Esophagus mucosa (tissue), 1 donor: ENCODE measurements at regions not wholly inside any gene's neighbourhood (a gene's known extent, or its start where the extent isn't known, plus 50 kb on each side); places are given as distances from the start of the nearest gene placed in this dataset.
A peak's percentile ranks its signal among the peaks of the same experiment; 100 is the strongest.
"Not testable (repeated sequence)": the region's sequence is repeated elsewhere in the genome, so short reads cannot be mapped to it uniquely, and the experiment has no call there.

Source experiments
- ATAC-seq: fragments of 200-7000 bp; cut with Tn5 transposase; one replicate; pipeline ENCODE4 v1.9.1; 2020
- donor health status: DM: yes; HTN: yes; CAD: no.

DNA sequence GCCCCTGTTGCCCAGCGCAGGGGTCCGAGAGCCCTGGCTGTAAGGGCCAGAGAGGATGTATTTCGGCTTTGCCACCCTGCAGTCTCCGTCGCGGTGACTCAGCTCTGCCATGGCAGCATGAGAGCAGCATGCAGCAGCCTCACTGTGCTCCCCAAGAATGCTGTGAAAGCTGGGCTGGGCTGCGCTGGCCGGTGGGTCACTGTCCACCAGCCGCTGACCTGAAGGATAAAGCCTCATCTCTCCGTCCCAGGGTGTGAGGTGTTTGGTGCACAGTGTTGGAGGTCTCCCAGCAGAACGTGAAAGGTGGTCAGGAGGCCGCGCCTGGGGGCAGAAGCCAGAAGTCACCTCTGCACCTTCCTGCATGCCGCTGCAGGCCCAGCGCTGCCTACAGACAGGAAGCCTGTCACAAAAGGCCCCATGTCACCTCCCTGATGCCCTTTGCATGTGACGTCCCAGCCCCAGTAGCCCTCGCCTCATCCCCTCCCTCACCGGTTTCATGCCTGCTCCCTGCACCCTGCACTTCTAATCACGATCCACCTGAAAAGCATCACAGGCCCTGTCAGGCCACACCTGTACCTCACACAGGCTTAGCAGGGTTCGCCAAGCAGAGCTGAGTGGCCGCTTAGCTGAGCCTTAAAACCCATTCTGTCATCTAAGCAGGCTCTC lies 342.1 kb downstream of the EIPR1 start:
- no peak for ATAC-seq

DNA sequence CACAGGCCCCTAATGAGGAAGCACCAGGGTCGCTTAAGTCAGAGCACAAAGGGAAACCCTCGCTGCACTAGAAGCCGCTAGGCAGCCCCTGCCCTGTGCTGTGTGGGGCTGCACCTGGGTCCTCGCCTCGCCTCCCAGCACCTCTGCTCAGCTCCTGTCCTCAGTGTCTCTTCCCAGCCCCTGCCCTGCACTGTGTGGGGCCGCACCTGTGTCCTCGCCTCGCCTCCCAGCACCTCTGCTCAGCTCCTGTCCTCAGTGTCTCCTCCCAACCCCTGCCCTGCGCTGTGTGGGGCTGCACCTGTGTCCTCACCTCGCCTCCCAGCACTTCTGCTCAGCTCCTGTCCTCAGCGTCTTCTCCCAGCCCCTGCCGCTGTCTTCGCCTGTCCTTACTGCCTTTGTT lies 342.8 kb downstream of the EIPR1 start:
- peak; percentile 46 for ATAC-seq

DNA sequence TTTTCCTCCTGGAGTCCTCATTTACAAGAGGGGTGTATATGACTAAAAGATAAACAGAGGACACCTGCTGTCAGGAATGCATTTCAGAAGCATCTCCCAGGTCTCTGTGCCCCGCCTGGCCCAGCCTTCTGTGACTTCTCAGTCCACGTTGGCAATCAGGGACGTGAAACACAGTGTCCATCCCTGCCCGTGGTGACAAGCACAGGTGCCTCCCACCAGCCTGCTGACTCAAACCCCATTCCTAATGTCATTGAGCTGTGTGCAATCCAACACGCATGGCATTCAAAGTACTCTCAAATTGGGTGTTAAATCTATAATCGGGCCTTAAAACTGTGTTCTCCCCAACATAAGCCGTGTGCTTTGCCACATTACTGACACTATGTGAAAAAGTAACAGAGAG lies 343.2 kb downstream of the EIPR1 start:
- ATAC-seq = no peak

DNA sequence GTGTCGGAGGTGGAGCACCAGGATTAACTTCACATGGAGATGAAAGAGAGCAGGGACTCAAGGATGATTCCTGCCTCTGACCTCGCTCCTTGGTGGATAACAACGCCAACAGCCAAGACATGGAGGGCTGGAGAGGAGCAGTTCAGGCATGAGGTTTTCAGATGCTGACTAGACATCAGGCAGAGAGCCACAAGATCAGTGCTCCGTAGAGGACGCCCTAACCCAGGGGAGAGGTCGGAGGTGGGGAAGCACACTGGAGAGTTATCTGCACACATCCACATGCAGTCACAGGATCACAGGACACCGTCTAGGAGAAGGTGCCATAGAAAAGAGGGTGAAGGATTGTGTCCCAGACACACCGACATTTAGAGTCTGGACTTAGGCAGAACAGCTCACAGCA lies 344.3 kb downstream of the EIPR1 start:
- no peak for ATAC-seq

DNA sequence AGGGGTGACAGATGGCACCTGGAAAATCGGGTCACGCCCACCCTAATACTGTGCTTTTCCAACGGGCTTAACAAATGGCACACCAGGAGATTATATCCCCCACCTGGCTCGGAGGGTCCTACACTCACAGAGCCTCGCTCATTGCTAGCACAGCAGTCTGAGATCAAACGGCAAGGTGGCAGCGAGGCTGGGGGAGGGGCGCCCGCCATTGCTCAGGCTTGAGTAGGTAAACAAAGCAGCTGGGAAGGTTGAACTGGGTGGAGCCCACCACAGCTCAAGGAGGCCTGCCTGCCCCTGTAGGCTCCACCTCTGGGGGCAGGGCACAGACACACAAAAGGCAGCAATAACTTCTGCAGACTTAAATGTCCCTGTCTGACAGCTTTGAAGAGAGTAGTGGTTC lies 346.8 kb downstream of the EIPR1 start:
- not testable (repeated sequence) for ATAC-seq

DNA sequence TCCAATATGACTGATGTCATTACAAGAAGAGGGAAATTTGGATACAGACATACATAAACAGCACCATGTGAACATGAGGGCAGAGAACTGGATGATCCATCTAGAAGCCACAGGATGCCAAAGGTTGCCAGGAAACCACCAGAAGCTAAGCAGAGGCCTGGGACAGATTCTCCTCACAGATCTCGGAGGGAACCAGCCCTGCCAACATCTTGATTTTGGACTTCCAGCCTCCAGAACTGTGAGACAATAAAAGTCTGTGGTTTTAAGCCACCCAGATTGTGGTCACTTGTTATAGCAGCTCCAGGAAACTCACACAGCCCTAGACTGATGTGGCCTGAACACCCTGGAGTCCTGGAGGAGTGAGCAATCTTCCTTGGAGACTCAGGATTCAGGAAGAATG lies 351.6 kb downstream of the EIPR1 start:
- ATAC-seq = no peak

DNA sequence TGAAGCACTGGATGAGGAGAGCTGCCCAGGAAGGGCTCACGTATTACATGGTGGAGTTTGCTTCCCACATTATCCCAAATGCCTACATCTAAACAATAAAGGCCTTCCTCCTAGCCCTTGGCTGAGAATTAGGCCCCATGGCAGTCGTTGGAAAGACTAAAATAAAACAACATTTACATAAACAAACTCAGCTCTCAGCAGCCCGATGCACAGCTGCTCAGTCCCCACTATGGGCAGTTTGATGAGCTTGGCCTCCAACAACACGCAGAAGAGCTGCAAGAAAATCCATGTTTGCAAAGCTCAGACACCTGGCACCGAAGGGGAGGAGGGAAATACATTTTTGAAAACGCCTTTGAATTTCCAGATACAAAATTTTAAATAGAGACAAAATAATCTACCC lies 352.4 kb downstream of the EIPR1 start:
- ATAC-seq = no peak

DNA sequence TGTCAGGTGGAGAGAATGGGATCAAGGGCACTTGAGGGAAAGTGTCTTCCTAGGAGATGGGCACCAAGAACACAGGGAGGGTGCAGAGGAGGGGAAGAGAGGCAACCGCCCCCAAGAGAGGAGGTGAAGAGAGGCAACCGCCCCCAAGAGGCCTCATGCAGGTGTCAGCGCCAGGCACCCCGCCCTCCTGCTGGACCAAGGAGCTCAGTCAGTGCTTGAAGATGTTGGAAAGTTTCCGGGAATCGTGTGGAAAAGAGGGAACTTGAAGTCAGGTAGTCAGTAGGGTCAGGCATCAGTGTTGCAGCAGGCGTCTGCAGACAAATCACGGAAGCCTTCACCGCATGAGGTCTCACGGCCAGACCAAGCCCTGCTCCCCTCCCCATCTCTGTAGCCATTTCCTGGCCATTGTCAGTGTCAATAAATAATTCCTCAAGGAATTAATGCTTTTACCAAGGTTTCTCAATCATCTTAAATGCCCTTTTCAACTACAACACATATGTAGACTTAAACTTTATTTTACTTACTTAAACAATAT lies 353.1 kb downstream of the EIPR1 start:
- no peak for ATAC-seq

DNA sequence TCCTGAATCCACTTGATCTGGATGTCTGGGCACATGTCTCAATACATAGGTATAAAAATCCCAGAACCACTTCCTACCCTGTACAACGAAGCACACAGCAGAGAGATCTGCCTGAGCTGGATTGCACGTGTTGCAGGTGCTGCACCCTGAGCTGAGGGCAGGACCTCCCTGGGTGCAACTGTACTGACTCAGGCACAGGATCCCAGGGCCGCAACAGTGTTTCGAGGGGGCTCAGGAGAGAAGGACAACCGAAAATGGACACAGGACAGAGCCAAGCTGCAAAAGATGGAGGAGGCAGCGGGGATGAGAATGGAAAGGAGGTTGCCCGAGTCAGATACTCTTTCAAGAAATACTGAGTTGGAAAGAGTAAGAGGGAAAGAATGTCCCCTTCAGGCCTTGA lies 354.1 kb downstream of the EIPR1 start:
- ATAC-seq = no peak

DNA sequence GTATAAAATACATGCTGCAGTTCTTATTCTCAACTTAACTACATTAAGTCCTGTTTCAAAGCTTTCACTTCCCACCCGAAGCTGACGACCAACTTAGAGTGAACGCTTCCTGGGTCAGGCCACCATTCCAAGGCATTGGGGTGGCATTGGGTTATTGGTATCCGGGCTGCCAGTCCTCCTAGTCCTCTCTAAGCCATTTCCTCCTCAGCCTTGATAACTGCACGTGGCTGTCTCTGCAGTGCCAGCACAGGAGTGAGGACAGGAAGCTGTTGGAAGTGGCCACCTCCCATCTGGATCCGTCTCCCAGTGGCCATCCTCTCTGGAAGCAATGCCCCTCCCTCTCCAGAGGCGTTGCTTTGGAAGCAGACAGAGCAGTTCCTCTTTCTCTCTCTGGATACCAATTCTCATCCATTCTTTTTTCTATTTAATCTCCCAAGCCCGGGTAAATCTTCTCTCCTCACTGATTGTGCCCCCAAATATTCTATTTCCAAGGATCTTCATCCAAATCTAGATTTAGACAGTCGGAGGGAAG lies 354.7 kb downstream of the EIPR1 start:
- no peak for ATAC-seq

DNA sequence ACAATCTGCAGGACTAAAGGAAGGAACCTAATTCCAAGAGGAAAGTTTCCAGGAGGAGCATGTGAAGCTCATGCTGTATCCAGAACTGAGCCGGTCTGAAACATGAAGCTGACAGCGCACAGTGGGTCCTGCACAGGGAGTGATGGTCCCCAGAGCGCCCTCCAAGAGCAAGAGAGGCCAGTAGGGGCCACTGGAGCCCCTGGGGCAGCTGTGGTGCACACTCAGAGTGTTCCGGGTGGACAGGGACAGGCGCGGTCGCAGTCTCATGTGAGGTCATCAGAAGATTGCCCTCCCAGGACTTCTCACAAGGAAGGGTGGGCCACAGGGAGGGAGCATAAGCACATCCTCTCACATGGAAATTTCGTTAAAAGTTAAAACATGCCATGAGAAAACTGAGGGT lies 355.9 kb downstream of the EIPR1 start:
- ATAC-seq = no peak

DNA sequence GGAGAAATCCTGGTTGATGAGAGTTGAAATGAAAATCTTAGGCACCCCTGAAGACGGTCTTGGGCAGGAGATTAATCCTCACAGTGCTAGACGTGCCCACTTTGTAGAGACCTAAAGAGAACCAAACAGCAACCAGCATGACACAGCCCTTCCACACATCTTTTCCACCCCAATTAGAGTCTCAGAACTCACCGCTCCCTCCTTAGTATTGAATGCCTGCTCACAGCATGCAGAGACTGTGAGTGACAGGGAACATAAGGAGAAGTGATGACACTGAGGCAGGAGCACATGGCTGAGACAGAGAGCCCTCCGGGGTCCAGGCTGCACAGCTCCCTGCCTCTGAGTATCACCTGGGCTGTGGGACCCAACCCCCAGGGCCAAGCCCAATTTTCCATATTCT lies 367.6 kb downstream of the EIPR1 start:
- ATAC-seq = no peak

DNA sequence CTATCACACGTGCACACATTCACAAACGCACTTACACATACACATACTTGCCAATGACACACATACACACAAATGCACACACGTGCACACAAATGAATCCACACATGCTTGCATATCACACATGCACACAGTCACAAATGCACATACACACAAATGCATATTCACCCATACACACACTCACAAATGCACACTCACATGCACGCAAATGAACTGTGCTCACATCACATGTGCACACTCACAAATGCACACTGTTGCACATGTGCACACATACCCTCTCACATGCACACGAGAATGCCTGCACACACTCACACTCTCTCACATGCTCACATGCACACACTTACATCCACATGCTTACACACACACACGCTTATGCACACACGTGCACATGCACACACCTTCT lies 368.1 kb downstream of the EIPR1 start:
- no peak for ATAC-seq

DNA sequence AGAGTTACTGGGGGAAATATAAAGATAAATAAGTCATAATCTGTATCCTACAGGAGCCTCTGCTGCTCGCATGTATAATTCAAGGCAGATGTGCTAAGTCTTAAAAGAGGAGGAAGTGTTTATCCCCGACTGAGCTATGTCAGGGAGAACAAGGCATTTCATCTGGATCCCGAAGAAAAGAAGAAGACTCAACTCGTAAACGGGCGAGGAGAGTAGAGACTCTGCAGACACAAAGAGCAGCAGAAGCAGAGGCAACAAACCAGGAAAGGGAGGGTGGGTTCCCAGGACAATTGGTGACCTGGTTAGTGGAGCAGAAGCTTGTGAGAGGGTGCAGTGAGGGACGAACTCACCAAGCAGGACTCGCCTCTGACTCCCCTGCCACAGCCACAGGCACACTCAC lies 368.6 kb downstream of the EIPR1 start:
- ATAC-seq = no peak

DNA sequence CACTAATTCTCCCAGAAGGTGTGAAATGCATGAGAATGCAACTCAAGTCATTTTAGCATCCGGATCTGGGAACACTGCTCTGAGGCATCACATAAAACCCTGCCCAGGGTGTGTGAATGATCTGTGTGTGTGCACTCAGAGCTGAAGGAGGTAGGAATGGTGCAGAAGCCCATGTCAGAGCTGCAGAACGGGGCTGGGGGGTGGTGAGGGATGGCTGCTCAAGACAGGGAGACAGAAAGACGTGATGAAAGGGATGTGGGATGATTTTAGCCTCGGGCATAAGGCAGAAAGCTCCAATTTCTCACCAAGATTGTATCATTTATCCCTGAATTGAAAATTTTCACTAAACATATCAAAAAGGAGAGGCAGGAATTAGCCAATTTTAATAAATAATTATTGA lies 369.1 kb downstream of the EIPR1 start:
- ATAC-seq = no peak

DNA sequence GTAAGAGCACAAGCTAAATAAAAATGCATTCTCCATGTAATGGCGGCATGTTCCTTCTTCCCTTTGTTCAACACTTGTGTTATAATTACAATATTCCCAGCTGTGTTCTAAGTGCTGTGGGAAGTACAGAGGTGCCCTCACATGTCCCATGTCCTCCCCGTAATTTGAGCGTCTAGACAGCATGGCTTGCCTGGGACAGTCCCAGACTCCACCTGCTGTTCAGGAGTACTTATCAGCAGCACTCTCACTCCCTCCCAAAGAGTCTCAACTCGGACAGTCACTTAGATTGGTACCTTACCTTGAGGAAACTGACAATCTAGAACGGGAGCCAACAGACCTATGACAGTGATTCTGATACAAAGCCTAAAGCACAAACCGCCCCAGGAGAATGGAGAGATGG lies 370.5 kb downstream of the EIPR1 start:
- ATAC-seq = no peak

DNA sequence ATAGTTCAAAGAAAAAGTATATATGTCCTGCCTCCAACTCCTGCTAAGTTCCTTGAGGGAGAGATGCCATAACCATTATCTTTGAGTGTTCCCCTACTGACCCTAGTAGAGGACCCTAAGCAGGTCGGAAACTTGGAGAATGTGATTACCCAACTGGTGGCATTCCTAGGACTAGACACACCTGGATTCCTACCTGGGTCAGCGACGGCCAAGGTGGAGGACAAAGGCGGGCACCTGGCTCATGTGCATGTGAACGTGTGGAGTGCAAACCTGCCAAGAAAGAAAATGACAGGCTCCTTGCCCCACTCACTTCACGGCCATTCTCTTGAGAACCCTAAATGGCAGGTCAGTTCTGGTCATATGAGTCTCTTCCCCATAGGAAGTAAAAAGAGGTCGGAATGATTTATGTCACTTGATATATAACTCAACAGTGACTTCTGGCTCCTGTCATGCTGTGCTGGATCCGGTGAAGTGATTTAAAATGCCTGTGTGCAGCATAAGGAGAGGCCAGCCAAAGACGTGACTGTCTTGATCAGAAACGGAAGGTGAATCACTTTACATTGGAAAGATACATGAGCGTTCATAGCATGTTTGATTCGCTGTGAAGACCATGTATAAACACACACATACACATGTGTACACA lies 371.6 kb downstream of the EIPR1 start:
- ATAC-seq = no peak

DNA sequence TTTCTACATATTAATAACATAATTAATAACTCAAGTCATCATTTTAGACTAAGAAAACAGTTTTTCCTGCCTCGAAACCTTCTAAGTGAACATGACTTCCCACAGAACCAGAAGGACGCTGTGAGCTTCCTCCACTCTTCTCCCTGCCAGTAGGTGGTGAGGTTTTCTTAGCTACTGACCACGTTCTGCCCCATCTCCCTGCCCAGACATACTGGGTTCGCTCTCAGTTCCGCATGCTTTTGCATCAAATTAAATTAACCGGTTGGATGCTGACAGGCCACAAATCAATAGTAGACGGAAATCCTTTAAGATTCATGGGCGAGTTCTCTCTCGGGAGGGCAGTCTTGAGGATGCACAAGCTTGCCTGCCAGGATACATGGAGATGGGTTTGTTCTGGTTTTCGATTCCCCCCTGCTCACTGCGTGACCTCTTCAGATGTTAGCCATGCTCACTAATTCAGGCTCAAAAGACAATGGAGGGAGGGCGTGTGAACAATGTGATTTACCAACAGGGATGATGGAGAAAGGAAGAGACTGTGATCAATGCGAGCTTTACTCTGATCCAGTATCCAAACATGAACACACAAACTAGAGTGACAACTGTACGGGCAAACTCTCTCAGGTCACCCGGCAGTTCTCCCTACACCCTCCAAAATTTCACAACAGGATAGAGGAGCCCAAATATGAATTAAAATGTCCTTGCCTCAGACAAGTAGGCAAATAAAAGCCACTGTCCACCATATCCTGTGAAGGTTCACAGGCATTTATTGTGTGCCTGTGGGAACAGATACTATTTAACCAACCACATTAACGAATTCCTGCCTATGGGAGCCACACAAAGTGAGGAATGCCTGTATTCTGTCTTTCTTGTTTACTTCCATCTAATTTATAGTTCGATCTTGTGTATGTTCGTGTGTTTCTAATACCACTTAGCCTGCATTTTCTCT lies 375.7 kb downstream of the EIPR1 start:
- no peak for ATAC-seq

DNA sequence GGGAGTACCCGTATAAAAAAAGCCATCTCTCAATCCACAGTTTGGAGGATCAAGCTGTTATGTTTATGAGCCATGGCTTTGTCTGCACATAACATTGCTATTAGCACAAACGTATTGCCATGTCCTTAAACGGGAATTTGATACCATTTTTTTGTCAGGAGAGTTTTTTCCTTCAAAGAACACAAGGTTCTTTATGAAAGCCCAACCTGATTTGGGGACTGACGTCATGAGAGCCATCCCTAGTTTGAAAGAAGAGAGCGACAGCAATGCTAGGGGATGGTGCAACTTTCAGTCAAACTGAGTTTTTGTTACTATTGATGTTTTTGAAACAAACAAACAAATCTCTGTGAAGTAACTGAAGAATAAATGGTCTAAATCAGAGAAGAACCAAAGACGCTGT lies 376.6 kb downstream of the EIPR1 start:
- ATAC-seq = no peak

DNA sequence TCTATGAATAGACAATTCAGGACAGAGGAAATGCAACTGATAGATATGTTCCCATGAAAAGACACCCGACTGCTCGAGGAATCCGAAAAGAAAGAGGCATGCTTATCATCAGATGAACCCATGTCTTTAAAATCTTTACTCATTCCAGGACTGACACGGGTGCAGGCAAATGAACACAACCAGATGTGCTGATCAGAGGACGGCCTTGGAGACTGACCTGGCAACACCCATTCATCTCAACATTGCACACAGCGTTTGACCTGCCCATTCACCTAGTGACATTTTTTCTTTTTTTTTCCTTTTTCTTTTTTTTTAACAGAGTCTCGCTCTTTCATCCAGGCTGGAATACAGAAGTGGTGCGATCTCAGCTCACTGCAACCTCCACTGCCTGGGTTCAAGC lies 377.5 kb downstream of the EIPR1 start:
- ATAC-seq = no peak

DNA sequence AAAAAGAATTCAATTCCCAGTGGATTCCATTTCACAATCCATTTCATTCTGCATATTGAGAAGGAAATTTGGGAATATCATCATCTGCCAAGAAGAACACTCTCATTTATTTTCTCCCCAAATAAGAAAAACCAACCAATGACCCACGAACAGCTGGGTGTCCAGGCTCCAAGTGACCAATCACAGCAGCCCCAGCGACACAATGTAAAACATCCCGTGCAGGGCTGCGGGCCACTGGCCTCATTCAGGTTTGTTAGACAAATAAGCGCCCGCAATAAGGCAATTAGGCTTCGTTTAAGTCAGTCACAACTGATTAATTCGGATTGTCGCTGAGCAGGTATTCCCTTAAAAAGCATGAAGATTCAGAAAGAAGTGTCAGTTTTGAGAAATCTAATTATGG lies 378.6 kb downstream of the EIPR1 start:
- ATAC-seq = no peak

DNA sequence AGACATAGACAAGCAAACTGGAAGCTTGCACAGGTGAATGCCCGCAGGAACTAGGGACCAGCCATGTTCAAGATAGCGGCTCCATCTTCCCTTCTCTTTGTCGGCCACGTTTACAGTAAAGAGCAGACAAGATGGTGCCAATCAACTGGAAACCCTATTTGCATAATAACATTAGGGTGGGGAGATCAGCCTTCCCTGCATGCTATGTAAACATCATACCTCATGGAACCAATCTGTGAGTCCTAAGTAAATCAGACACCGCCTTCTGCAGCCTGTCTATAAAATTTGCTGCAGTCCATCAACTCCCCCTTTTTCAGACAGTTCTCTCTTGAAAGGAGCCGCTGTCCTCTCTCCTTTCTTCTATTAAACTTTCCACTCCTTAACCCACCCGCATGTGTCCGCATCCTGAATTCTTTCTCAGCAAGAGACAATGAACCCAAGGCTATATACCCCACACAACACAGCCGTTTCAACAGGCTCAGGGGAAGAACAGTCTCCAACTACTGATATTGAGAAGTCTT lies 384.4 kb downstream of the EIPR1 start:
- ATAC-seq = no peak

DNA sequence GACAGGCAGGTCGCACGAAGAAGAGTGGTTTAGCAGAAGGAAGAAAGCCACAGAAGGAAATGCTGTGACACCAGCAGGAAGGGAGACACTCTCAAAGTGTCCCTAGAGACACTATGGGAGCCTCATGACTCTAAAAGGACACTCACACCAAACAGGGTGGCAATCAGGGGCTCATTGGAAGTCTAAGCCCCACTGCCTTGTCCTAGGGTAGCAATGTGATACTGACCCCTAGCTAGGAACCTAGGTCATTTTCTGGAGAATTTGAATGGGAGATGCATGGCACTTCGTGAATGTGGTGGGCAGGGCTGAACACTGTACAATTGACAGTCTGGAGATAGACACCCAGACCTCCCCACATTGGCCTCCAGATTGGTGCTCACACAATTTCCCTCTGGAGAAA lies 385.0 kb downstream of the EIPR1 start:
- ATAC-seq = no peak
